AG09319 (cell line): ENCODE measurements at regions not wholly inside any gene's neighbourhood (a gene's known extent, or its start where the extent isn't known, plus 50 kb on each side); places are given as distances from the start of the nearest gene placed in this dataset.

Source experiments
- DNase-seq: peaks from one replicate; pipeline ENCODE4 v3.0.0-alpha.2; 2010; ENCODE audit warnings: low read depth; ENCODE audit errors: extremely low read depth
- CTCF ChIP-seq: IDR thresholded peaks from 2 replicates; pipeline ENCODE4 v1.5.1; 2011; ENCODE audit warnings: low read depth, mild to moderate bottlenecking, inconsistent platforms, low read length, moderate library complexity

- no peak for DNase-seq
- TF ChIP-seq CTCF, result no peak
Measured at GRCh38 chr3:193010191-193010590, 92.5 kb upstream of the MB21D2 start.

GRCh38 chr3:193011958-193012357 is 94.3 kb upstream of the MB21D2 start:
- TF ChIP-seq CTCF, result no peak
- no peak for DNase-seq

- DNase-seq, result no peak
- no peak for TF ChIP-seq CTCF
Measured at GRCh38 chr3:193014902-193015301, 97.2 kb upstream of the MB21D2 start.

GRCh38 chr3:193016437-193016901 is 98.8 kb upstream of the MB21D2 start:
- no peak for DNase-seq
- TF ChIP-seq CTCF, result no peak

GRCh38 chr3:193021506-193022010 is 103.9 kb upstream of the MB21D2 start:
- TF ChIP-seq CTCF, result no peak
- DNase-seq, result no peak

- TF ChIP-seq CTCF, result no peak
- DNase-seq, result no peak
Measured at GRCh38 chr3:193023218-193023617, 105.6 kb upstream of the MB21D2 start.

GRCh38 chr3:193028258-193028657 is 110.6 kb upstream of the MB21D2 start:
- no peak for TF ChIP-seq CTCF

More at GRCh38 chr3:193028258-193028657, 110.6 kb upstream of the MB21D2 start:
- DNase-seq, result no peak
